ENCODE measurements at regions not wholly inside any gene's neighbourhood (a gene's known extent, or its start where the extent isn't known, plus 50 kb on each side); places are given as distances from the start of the nearest gene placed in this dataset.

GRCh38 chr2:239742377-239742776 is 282.8 kb downstream of the NDUFA10 start:
- no peak for TF ChIP-seq CTCF (IDR thresholded peaks at IDR 0.05)
- no peak for TF ChIP-seq POLR2AphosphoS5 (IDR thresholded peaks at IDR 0.05)
